ENCODE measurements at regions not wholly inside any gene's neighbourhood (a gene's known extent, or its start where the extent isn't known, plus 50 kb on each side); places are given as distances from the start of the nearest gene placed in this dataset.

GRCh38 chr14:21860172-21860571 lies 186.6 kb upstream of the OR4E1 start:
- Histone ChIP-seq H3K27ac (ENCODE audit: control insufficient read depth, insufficient read depth, low read length) (no peak overlapping the region), H2AFZ (ENCODE audit: control insufficient read depth, low read length) (no peak overlapping the region), H3K9me3 (ENCODE audit: control insufficient read depth, low read depth, low read length) (no peaks in the 10 kb centered on the region), H3K4me1 (ENCODE audit: control insufficient read depth, extremely low read depth, insufficient read depth, low read length) (peaks cover 11% of the 10 kb centered on the region), H4K20me1 (ENCODE audit: control insufficient read depth, extremely low read depth, insufficient read depth, low read length) (no peaks in the 10 kb centered on the region), H3K27me3 (ENCODE audit: control insufficient read depth, extremely low read depth, insufficient read depth, low read length) (peaks cover 6% of the 10 kb centered on the region), H3K4me3 (ENCODE audit: control insufficient read depth in 2 of 3, extremely low read depth in 1 of 3, insufficient read depth in 2 of 3, low read depth in 1 of 3, low read length in 3 of 3) (no peak overlapping the region), H3K4me2 (ENCODE audit: control insufficient read depth, extremely low read depth, insufficient read depth, low read depth, low read length) (no peak overlapping the region), H3K36me3 (ENCODE audit: control insufficient read depth in 2 of 2, extremely low read depth in 1 of 2, insufficient read depth in 2 of 2, low read length in 2 of 2) (no peaks in the 10 kb centered on the region), H3K9me1 (ENCODE audit: control insufficient read depth, extremely low read depth, insufficient read depth, low read length) (no peaks in the 10 kb centered on the region), H3K9ac (ENCODE audit: control insufficient read depth, extremely low read depth, insufficient read depth, low read length) (no peak overlapping the region), H3K79me2 (ENCODE audit: control insufficient read depth, insufficient read depth, low read length) (no peaks in the 10 kb centered on the region)
- DNase-seq (ENCODE audit: low read depth, low spot score) (no peak), FAIRE-seq (no peak)
- TF ChIP-seq EZH2 (IDR thresholded peaks at IDR 0.05; ENCODE audit: low read length) = no peak
- peak; percentile 49 to 69 (median 56) for TF ChIP-seq CTCF (optimal IDR thresholded peaks at IDR 0.05 in 1 of 3, IDR thresholded peaks at IDR 0.05 in 1 of 3, conservative IDR thresholded peaks at IDR 0.05 in 1 of 3; ENCODE audit: extremely low read depth in 1 of 3, insufficient read depth in 2 of 3, low read length in 3 of 3)
- dilution Hi-C loops (cut with MboI; ENCODE audit: extremely low pct_ligation_motif_present, low sequenced_read_pairs) = no loop called here

GRCh38 chr14:21852775-21853174 lies 179.2 kb upstream of the OR4E1 start:
- Histone ChIP-seq H3K4me1 (ENCODE audit: control insufficient read depth, extremely low read depth, insufficient read depth, low read length) (no peaks in the 10 kb centered on the region), H3K4me2 (ENCODE audit: control insufficient read depth, extremely low read depth, insufficient read depth, low read depth, low read length) (no peak overlapping the region), H3K9me1 (ENCODE audit: control insufficient read depth, extremely low read depth, insufficient read depth, low read length) (no peaks in the 10 kb centered on the region), H2AFZ (ENCODE audit: control insufficient read depth, low read length) (no peak overlapping the region), H3K36me3 (ENCODE audit: control insufficient read depth in 2 of 2, extremely low read depth in 1 of 2, insufficient read depth in 2 of 2, low read length in 2 of 2) (no peaks in the 10 kb centered on the region), H3K79me2 (ENCODE audit: control insufficient read depth, insufficient read depth, low read length) (no peaks in the 10 kb centered on the region), H3K27ac (ENCODE audit: control insufficient read depth, insufficient read depth, low read length) (no peak overlapping the region), H3K4me3 (ENCODE audit: control insufficient read depth in 2 of 3, extremely low read depth in 1 of 3, insufficient read depth in 2 of 3, low read depth in 1 of 3, low read length in 3 of 3) (no peak overlapping the region), H3K27me3 (ENCODE audit: control insufficient read depth, extremely low read depth, insufficient read depth, low read length) (peaks cover 2% of the 10 kb centered on the region), H3K9ac (ENCODE audit: control insufficient read depth, extremely low read depth, insufficient read depth, low read length) (no peak overlapping the region), H4K20me1 (ENCODE audit: control insufficient read depth, extremely low read depth, insufficient read depth, low read length) (no peaks in the 10 kb centered on the region), H3K9me3 (ENCODE audit: control insufficient read depth, low read depth, low read length) (no peaks in the 10 kb centered on the region)
- TF ChIP-seq CTCF (optimal IDR thresholded peaks at IDR 0.05 in 1 of 3, IDR thresholded peaks at IDR 0.05 in 1 of 3, conservative IDR thresholded peaks at IDR 0.05 in 1 of 3; ENCODE audit: extremely low read depth in 1 of 3, insufficient read depth in 2 of 3, low read length in 3 of 3) = no peak
- TF ChIP-seq EZH2 (IDR thresholded peaks at IDR 0.05; ENCODE audit: low read length) = no peak
- dilution Hi-C loops (cut with MboI; ENCODE audit: extremely low pct_ligation_motif_present, low sequenced_read_pairs) = no loop called here
- FAIRE-seq = no peak
- DNase-seq (ENCODE audit: low read depth, low spot score) = no peak
